Ectodermal cell (in vitro differentiated cells): ENCODE measurements at regions not wholly inside any gene's neighbourhood (a gene's known extent, or its start where the extent isn't known, plus 50 kb on each side); places are given as distances from the start of the nearest gene placed in this dataset.

ENCODE experiments used
- H3K27ac ChIP-seq: 2 replicates; pipeline ENCODE4 v1.7.0; 2013; ENCODE audit warnings: mild to moderate bottlenecking, low read depth, low read length; ENCODE audit not compliant: insufficient read depth, poor library complexity, severe bottlenecking
- H3K27me3 ChIP-seq: 2 replicates; pipeline ENCODE4 v1.7.0; 2013; ENCODE audit warnings: mild to moderate bottlenecking, low read length; ENCODE audit not compliant: insufficient read depth, control insufficient read depth, poor library complexity, severe bottlenecking
- H3K36me3 ChIP-seq: one replicate; pipeline ENCODE4 v1.7.0; 2013; ENCODE audit warnings: low read length; ENCODE audit not compliant: control insufficient read depth, insufficient read depth
- H3K4me1 ChIP-seq: one replicate; pipeline ENCODE4 v1.7.0; 2013; ENCODE audit warnings: low read length; ENCODE audit not compliant: control insufficient read depth, insufficient read depth
- H3K4me3 ChIP-seq: 2 replicates; pipeline ENCODE4 v1.7.0; 2013; ENCODE audit warnings: low read depth, low read length, control low read depth; ENCODE audit not compliant: insufficient read depth
- H3K9me3 ChIP-seq: 2 replicates; pipeline ENCODE4 v1.7.0; 2013; ENCODE audit warnings: mild to moderate bottlenecking, low read length, moderate library complexity; ENCODE audit not compliant: control insufficient read depth
- WGBS, 2 experiments: methylation state at CpG; one replicate each; pipeline ENCODE4 v1.1.7; 2013; ENCODE audit warnings: missing lambda C conversion rate in 2 of 2; 5-methylcytosine and 5-hydroxymethylcytosine counted together

DNA sequence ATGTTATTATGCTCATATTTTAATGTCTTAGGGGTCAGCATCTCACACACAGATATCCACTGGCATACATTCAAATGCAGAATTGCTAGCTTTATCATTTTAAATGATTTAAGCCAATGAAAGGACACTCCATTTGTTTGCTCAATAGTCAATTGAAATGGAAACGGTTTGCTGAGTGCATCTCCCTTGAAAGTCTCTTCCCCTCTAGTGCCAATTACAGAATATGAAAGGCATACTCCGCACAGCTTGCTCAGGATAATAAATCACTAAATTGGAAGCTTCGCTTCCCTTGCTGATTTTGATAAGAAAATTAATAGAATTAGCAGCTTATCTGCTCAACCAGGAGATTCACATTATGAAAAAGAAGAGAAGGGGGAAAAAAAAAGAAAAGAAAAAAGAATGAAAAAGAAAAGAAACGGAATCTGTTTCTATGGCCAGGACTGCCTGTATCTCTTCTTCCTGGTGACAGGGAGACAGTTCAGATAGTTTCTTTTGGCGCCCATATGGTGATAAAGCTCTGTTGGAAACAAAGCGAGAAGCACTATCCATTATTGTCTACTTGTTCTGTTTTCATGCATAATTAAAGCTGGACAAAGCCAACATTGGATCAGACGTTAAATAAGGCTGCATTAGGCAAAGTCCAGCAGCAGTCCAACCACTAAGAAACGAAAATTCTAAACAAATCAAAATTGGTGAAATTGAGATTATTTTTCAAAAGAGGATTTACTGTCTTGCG lies 225.0 kb downstream of the GXYLT1 start:
- Histone ChIP-seq H3K36me3 (no peaks in the 10 kb centered on the region), H3K9me3 (no peaks in the 10 kb centered on the region), H3K4me3 (no peak overlapping the region), H3K27ac (peak overlapping the region; percentile 52), H3K4me1 (peaks cover 31% of the 10 kb centered on the region), H3K27me3 (no peaks in the 10 kb centered on the region)
- 15 to 22% methylated on average over 8 to 9 of the region's 9 CpGs for WGBS, 2 experiments

GRCh38 chr12:41919048-41919447 lies 225.6 kb downstream of the GXYLT1 start:
- Histone ChIP-seq H3K9me3 (no peaks in the 10 kb centered on the region), H3K27ac (no peak overlapping the region), H3K27me3 (no peaks in the 10 kb centered on the region), H3K4me1 (peaks cover 31% of the 10 kb centered on the region), H3K36me3 (no peaks in the 10 kb centered on the region), H3K4me3 (no peak overlapping the region)
- WGBS, 2 experiments = 31 to 38% methylated on average over 1 of the region's 1 CpG

DNA sequence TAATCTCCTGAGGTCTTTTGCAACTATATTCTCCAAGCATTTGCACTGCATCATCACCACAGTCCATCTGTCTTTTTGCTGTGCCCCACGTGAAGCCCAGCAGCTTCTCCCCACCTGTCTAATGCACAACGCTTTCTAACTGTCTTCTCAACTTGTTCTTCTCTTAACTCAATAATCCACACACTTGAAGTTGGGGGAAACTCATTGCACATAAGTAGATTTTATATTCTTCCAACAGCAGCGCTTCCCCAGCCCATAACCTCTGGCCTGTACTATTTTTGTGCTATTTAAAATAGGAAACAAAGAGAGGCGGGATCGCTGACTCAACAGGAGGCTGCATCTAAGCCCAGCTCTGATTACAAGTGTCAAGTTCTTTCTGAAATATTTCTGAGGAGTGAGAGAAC lies 226.7 kb downstream of the GXYLT1 start:
- no peaks in the 10 kb centered on the region for H3K9me3 ChIP-seq
- WGBS, 2 experiments = 25 to 30% methylated on average over 5 of the region's 5 CpGs
- peak overlapping the region; percentile 47 for H3K27ac ChIP-seq
- no peak overlapping the region for H3K4me3 ChIP-seq
- H3K36me3 ChIP-seq = no peaks in the 10 kb centered on the region
- H3K4me1 ChIP-seq = peaks cover 31% of the 10 kb centered on the region
- H3K27me3 ChIP-seq = no peaks in the 10 kb centered on the region

- Histone ChIP-seq H3K9me3 (no peaks in the 10 kb centered on the region), H3K27ac (no peak overlapping the region), H3K36me3 (no peaks in the 10 kb centered on the region), H3K4me3 (no peak overlapping the region), H3K4me1 (peaks cover 31% of the 10 kb centered on the region), H3K27me3 (no peaks in the 10 kb centered on the region)
These were observed 227.5 kb downstream of the GXYLT1 start for GRCh38 chr12:41917181-41917580.

GRCh38 chr12:41910578-41911320 lies 233.9 kb downstream of the GXYLT1 start:
- WGBS, 2 experiments = 94 to 99% methylated on average over 5 to 6 of the region's 6 CpGs
- Histone ChIP-seq H3K36me3 (no peaks in the 10 kb centered on the region), H3K27me3 (no peaks in the 10 kb centered on the region), H3K4me1 (no peaks in the 10 kb centered on the region), H3K9me3 (no peaks in the 10 kb centered on the region), H3K27ac (no peak overlapping the region), H3K4me3 (no peak overlapping the region)

DNA sequence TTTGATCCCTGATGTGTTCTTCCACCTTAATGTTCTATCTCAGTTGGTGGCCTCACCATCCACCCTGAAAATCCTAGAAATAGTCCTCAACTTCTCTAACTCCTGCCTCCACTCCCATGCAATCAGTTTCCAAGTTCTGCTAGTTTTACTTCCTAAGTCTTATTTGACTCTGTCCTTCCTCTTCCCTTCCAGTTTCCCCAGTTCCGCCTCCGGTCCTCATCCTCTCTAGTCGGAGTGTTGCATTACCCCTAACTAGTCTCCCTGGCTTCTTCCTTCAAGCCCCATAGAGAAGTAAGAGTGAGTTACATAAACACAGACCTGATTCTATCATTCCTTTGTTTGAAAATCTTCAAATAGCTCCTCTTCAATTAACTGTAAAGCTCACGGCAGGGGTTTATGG lies 236.5 kb downstream of the GXYLT1 start:
- no peak overlapping the region for H3K4me3 ChIP-seq
- peaks cover 2% of the 10 kb centered on the region for H3K4me1 ChIP-seq
- H3K9me3 ChIP-seq = no peaks in the 10 kb centered on the region
- no peak overlapping the region for H3K27ac ChIP-seq
- H3K27me3 ChIP-seq = no peaks in the 10 kb centered on the region
- no peaks in the 10 kb centered on the region for H3K36me3 ChIP-seq
- WGBS, 2 experiments = 91 to 94% methylated on average over 4 of the region's 4 CpGs

DNA sequence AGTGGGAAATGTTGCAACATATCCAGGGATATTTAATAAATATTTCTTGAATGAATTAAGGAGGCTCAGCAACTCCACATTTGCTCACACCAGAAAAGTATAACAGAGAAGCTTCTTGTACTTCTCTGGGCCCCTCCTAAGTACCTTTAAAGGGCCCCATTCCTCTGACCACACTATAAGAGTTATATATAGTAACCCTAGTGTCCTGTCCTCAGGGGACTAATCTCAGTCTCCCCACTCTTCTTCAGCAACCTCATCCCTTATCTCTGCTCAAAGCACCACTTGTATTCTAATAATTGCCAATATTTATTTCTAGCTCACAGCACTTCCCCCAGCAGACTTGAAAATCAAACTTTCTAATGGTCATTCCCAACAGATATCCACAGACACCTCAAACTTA lies 237.1 kb downstream of the GXYLT1 start:
- Histone ChIP-seq H3K9me3 (no peaks in the 10 kb centered on the region), H3K27ac (no peak overlapping the region), H3K4me1 (peaks cover 2% of the 10 kb centered on the region), H3K4me3 (no peak overlapping the region), H3K27me3 (no peaks in the 10 kb centered on the region), H3K36me3 (no peaks in the 10 kb centered on the region)

DNA sequence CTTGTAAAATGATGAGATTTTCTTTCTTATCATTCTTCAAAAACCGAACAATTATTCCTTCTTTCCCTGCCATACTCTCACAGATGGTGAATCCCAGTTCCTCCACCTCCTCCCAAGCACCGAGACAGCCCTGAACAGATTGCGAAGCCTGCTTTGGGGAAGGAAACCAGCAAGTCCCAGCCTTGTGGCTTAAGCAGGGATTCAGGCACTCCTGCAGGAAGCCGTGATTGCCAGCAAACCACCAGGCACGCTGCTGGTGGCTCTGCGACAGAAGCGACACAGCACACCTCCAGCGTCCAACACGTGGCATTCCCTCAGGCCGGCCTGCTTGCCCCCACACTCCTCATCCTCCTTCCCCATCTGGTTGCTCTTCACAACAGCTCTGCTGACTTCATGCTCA lies 237.7 kb downstream of the GXYLT1 start:
- Histone ChIP-seq H3K9me3 (no peaks in the 10 kb centered on the region), H3K4me3 (no peak overlapping the region)
- WGBS, 2 experiments = 87 to 92% methylated on average over 10 of the region's 10 CpGs

GRCh38 chr12:41905759-41906297 lies 238.8 kb downstream of the GXYLT1 start:
- H3K27me3 ChIP-seq = no peaks in the 10 kb centered on the region
- 70 to 89% methylated on average over 3 to 6 of the region's 6 CpGs for WGBS, 2 experiments
- no peak overlapping the region for H3K4me3 ChIP-seq
- no peaks in the 10 kb centered on the region for H3K9me3 ChIP-seq
- peaks cover 2% of the 10 kb centered on the region for H3K4me1 ChIP-seq
- H3K27ac ChIP-seq = no peak overlapping the region
- H3K36me3 ChIP-seq = no peaks in the 10 kb centered on the region

More for the DNA sequence above, 237.7 kb downstream of the GXYLT1 start:
- Histone ChIP-seq H3K27me3 (no peaks in the 10 kb centered on the region), H3K4me1 (peaks cover 2% of the 10 kb centered on the region), H3K36me3 (no peaks in the 10 kb centered on the region), H3K27ac (no peak overlapping the region)

GRCh38 chr12:41905073-41905758 lies 239.5 kb downstream of the GXYLT1 start:
- no peaks in the 10 kb centered on the region for H3K27me3 ChIP-seq
- peaks cover 2% of the 10 kb centered on the region for H3K4me1 ChIP-seq
- no peaks in the 10 kb centered on the region for H3K9me3 ChIP-seq
- 93% methylated on average over 4 to 6 of the region's 7 CpGs for WGBS, 2 experiments
- H3K27ac ChIP-seq = no peak overlapping the region
- H3K4me3 ChIP-seq = no peak overlapping the region
- H3K36me3 ChIP-seq = no peaks in the 10 kb centered on the region
